ENCODE measurements at regions not wholly inside any gene's neighbourhood (a gene's known extent, or its start where the extent isn't known, plus 50 kb on each side); places are given as distances from the start of the nearest gene placed in this dataset.
A peak's percentile ranks its signal among the peaks of the same experiment; 100 is the strongest.
"Not testable (repeated sequence)": the region's sequence is repeated elsewhere in the genome, so short reads cannot be mapped to it uniquely, and the experiment has no call there.

GRCh38 chr6:73937805-73938204 is 241.8 kb downstream of the CD109 start:
- no peak for DNase-seq
- H3K4me3 ChIP-seq: no peak overlapping the region
- no peaks in the 10 kb centered on the region for H3K27me3 ChIP-seq
- no peak for ATAC-seq (ENCODE audit: low FRiP score in 2 of 2)
- no peaks in the 10 kb centered on the region for H3K36me3 ChIP-seq
- no peaks in the 10 kb centered on the region for H3K4me1 ChIP-seq
- no peaks in the 10 kb centered on the region for H3K9me3 ChIP-seq
- TF ChIP-seq POLR2AphosphoS5 (IDR thresholded peaks at IDR 0.05) (no peak), EP300 (IDR thresholded peaks at IDR 0.05) (no peak), CTCF (IDR thresholded peaks at IDR 0.05) (no peak), POLR2A (IDR thresholded peaks at IDR 0.05) (no peak)
- no peak overlapping the region for H3K27ac ChIP-seq

GRCh38 chr6:73932866-73933265 is 236.9 kb downstream of the CD109 start:
- Histone ChIP-seq H3K36me3 (no peaks in the 10 kb centered on the region), H3K9me3 (no peaks in the 10 kb centered on the region), H3K27me3 (no peaks in the 10 kb centered on the region), H3K27ac (no peak overlapping the region), H3K4me3 (no peak overlapping the region), H3K4me1 (no peaks in the 10 kb centered on the region)
- no peak for TF ChIP-seq POLR2A (IDR thresholded peaks at IDR 0.05)
- TF ChIP-seq POLR2AphosphoS5 (IDR thresholded peaks at IDR 0.05): no peak
- no peak for TF ChIP-seq CTCF (IDR thresholded peaks at IDR 0.05)
- DNase-seq (no peak), ATAC-seq (ENCODE audit: low FRiP score in 2 of 2) (no peak)

- WGBS, 2 donors: 81 to 84% methylated on average over 3 of the region's 3 CpGs
Observed at GRCh38 chr6:73929405-73929804, 233.4 kb downstream of the CD109 start.

GRCh38 chr6:73927421-73927820 is 231.4 kb downstream of the CD109 start:
- H3K27me3 ChIP-seq: no peaks in the 10 kb centered on the region
- H3K36me3 ChIP-seq: no peaks in the 10 kb centered on the region
- no peak overlapping the region for H3K4me3 ChIP-seq
- no peaks in the 10 kb centered on the region for H3K4me1 ChIP-seq
- peaks cover 0 to 8% (median 0%) of the 10 kb centered on the region in 4 donors for H3K9me3 ChIP-seq
- ATAC-seq (ENCODE audit: low FRiP score in 2 of 2) (no peak), DNase-seq (no peak)
- TF ChIP-seq POLR2AphosphoS5 (IDR thresholded peaks at IDR 0.05) (no peak), CTCF (IDR thresholded peaks at IDR 0.05) (no peak), EP300 (IDR thresholded peaks at IDR 0.05) (no peak)
- no peak overlapping the region for H3K27ac ChIP-seq

More at GRCh38 chr6:73929405-73929804, 233.4 kb downstream of the CD109 start:
- Histone ChIP-seq H3K27me3 (no peaks in the 10 kb centered on the region), H3K9me3 (peaks cover 0 to 8% (median 0%) of the 10 kb centered on the region in 4 donors), H3K4me3 (no peak overlapping the region), H3K27ac (no peak overlapping the region), H3K36me3 (no peaks in the 10 kb centered on the region), H3K4me1 (no peaks in the 10 kb centered on the region)
- ATAC-seq (ENCODE audit: low FRiP score in 2 of 2) (peak in 1 of 2 donors; percentile 12), DNase-seq (no peak)
- TF ChIP-seq POLR2A (IDR thresholded peaks at IDR 0.05): no peak
- no peak for TF ChIP-seq POLR2AphosphoS5 (IDR thresholded peaks at IDR 0.05)
- no peak for TF ChIP-seq EP300 (IDR thresholded peaks at IDR 0.05)
- no peak for TF ChIP-seq CTCF (IDR thresholded peaks at IDR 0.05)

GRCh38 chr6:73925703-73926102 is 229.7 kb downstream of the CD109 start:
- ATAC-seq (ENCODE audit: low FRiP score in 2 of 2); H3K36me3 ChIP-seq; H3K4me3 ChIP-seq; H3K4me1 ChIP-seq; H3K27ac ChIP-seq; H3K9me3 ChIP-seq; H3K27me3 ChIP-seq: not testable (repeated sequence)
- DNase-seq: peak in 1 of 2 donors; percentile 66
- 85 to 88% methylated on average over 17 of the region's 17 CpGs for WGBS, 2 donors

Data from upper lobe of left lung (tissue), 6 donors.